Transverse colon (tissue), 4 donors: ENCODE measurements at regions not wholly inside any gene's neighbourhood (a gene's known extent, or its start where the extent isn't known, plus 50 kb on each side); places are given as distances from the start of the nearest gene placed in this dataset.

Experiments
- POLR2A ChIP-seq: fragments of 450-650 bp; IDR thresholded peaks from one replicate; pipeline ENCODE4 v1.6.1; 2016; ENCODE audit warnings: antibody characterized with exemption, mild to moderate bottlenecking, moderate library complexity
- POLR2AphosphoS5 ChIP-seq, 3 donors: sonication (generic); formaldehyde crosslinking; IDR thresholded peaks; one replicate each; pipeline ENCODE4 v1.6.1; 2016; ENCODE audit warnings: antibody characterized with exemption in 3 of 3
- TF ChIP-seq, protein P1 (sequence below), 5 experiments: fragments of 200-600 bp in 3 of 5; fragments of 450-650 bp in 2 of 5; sonication (generic) in 3 of 5; IDR thresholded peaks; 1 replicate in 2 of 5; 2 replicates in 3 of 5; pipeline ENCODE4 v1.5.1; 2016 to 2017; ENCODE audit warnings: antibody characterized with exemption in 5 of 5, inconsistent platforms in 3 of 5, mild to moderate bottlenecking in 2 of 5, moderate library complexity in 1 of 5

DNA sequence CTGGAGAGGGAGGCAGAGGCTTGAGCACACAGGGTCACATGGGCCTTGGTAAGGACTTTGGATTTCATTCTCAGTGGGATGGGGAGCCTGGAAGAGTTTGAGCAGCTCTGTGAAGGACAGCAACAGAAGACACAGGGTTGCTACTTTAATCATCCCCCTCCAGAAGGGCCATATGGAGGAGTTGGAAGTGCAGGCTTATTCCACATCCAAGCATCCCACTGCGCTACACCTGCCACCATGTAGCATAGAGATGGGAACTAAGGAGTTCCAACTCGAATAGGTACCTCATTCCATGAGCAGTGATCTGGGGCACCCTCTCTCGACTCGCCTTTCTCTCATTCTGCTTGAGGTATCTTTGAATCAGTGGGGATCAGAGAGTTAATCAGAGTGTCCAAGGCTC lies 54.0 kb upstream of the CTTNBP2NL start:
- TF ChIP-seq, protein P1, sequence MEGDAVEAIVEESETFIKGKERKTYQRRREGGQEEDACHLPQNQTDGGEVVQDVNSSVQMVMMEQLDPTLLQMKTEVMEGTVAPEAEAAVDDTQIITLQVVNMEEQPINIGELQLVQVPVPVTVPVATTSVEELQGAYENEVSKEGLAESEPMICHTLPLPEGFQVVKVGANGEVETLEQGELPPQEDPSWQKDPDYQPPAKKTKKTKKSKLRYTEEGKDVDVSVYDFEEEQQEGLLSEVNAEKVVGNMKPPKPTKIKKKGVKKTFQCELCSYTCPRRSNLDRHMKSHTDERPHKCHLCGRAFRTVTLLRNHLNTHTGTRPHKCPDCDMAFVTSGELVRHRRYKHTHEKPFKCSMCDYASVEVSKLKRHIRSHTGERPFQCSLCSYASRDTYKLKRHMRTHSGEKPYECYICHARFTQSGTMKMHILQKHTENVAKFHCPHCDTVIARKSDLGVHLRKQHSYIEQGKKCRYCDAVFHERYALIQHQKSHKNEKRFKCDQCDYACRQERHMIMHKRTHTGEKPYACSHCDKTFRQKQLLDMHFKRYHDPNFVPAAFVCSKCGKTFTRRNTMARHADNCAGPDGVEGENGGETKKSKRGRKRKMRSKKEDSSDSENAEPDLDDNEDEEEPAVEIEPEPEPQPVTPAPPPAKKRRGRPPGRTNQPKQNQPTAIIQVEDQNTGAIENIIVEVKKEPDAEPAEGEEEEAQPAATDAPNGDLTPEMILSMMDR (IDR thresholded peaks at IDR 0.05): no peak
- TF ChIP-seq POLR2A: no peak
- no peak for TF ChIP-seq POLR2AphosphoS5 (IDR thresholded peaks at IDR 0.05)
